Fibroblast of mammary gland (primary cell): ENCODE measurements at regions not wholly inside any gene's neighbourhood (a gene's known extent, or its start where the extent isn't known, plus 50 kb on each side); places are given as distances from the start of the nearest gene placed in this dataset.
"Not testable (repeated sequence)": the region's sequence is repeated elsewhere in the genome, so short reads cannot be mapped to it uniquely, and the experiment has no call there.

ENCODE experiments used
- DNase-seq: peaks from one replicate; pipeline ENCODE4 v3.0.0-alpha.2; 2010; ENCODE audit warnings: low read depth
- H3K4me3 ChIP-seq: 2 replicates; pipeline ENCODE4 v1.5.1; 2011; ENCODE audit warnings: low read depth, mild to moderate bottlenecking, low read length, moderate library complexity; ENCODE audit not compliant: control insufficient read depth
- CTCF ChIP-seq: conservative IDR thresholded peaks from 2 replicates; pipeline ENCODE4 v1.5.1; 2011; ENCODE audit warnings: low read depth, low read length, inconsistent platforms; ENCODE audit not compliant: control insufficient read depth, insufficient read depth

GRCh38 chr2:49693961-49694360 is 539.6 kb upstream of the FSHR start:
- H3K4me3 ChIP-seq, result no peak overlapping the region
- DNase-seq, result no peak
- no peak for TF ChIP-seq CTCF

- DNase-seq, H3K4me3 ChIP-seq: not testable (repeated sequence)
Observed at GRCh38 chr2:49692022-49692421, 537.7 kb upstream of the FSHR start.

- no peak for DNase-seq
- TF ChIP-seq CTCF, result peak; percentile 22
- H3K4me3 ChIP-seq, result no peak overlapping the region
Observed at GRCh38 chr2:49687918-49688317, 533.6 kb upstream of the FSHR start.

- DNase-seq, result no peak
- TF ChIP-seq CTCF, result no peak
- no peak overlapping the region for H3K4me3 ChIP-seq
Observed at GRCh38 chr2:49686897-49687442, 532.7 kb upstream of the FSHR start.

- DNase-seq, result no peak
- TF ChIP-seq CTCF, result no peak
- H3K4me3 ChIP-seq, result no peak overlapping the region
Observed at GRCh38 chr2:49686291-49686690, 532.0 kb upstream of the FSHR start.

- H3K4me3 ChIP-seq, result no peak overlapping the region
- no peak for DNase-seq
- no peak for TF ChIP-seq CTCF
Observed at GRCh38 chr2:49677227-49677626, 522.9 kb upstream of the FSHR start.

- DNase-seq, result no peak
- no peak for TF ChIP-seq CTCF
- no peak overlapping the region for H3K4me3 ChIP-seq
Observed at GRCh38 chr2:49664827-49665226, 510.5 kb upstream of the FSHR start.
